Activated naive CD8-positive, alpha-beta T cell treated with anti-CD3 and anti-CD28 coated beads for 36 hours (primary cell): ENCODE measurements at regions not wholly inside any gene's neighbourhood (a gene's known extent, or its start where the extent isn't known, plus 50 kb on each side); places are given as distances from the start of the nearest gene placed in this dataset.
"Not testable (repeated sequence)": the region's sequence is repeated elsewhere in the genome, so short reads cannot be mapped to it uniquely, and the experiment has no call there.

Experiments used
- DNase-seq: peaks from one replicate; pipeline ENCODE4 v3.0.0; 2021
- H3K27ac Mint-ChIP-seq: one replicate; pipeline ENCODE4 v1.8.0; 2022; ENCODE audit warnings: mild to moderate bottlenecking, moderate library complexity, mixed read lengths
- H3K27me3 Mint-ChIP-seq: one replicate; pipeline ENCODE4 v1.8.0; 2022; ENCODE audit warnings: mild to moderate bottlenecking, mixed read lengths
- H3K36me3 Mint-ChIP-seq: one replicate; pipeline ENCODE4 v1.8.0; 2021; ENCODE audit warnings: mild to moderate bottlenecking, mixed read lengths
- H3K4me1 Mint-ChIP-seq: one replicate; pipeline ENCODE4 v1.8.0; 2021; ENCODE audit warnings: mixed read lengths
- H3K4me3 Mint-ChIP-seq: one replicate; pipeline ENCODE4 v1.8.0; 2022; ENCODE audit warnings: mild to moderate bottlenecking, moderate library complexity, mixed read lengths
- H3K9me3 Mint-ChIP-seq: one replicate; pipeline ENCODE4 v1.8.0; 2022; ENCODE audit warnings: mixed read lengths

GRCh38 chr4:106796876-106797275 lies 239.2 kb downstream of the DKK2 start:
- Mint-ChIP-seq H3K4me3 (no peak overlapping the region), H3K27me3 (no peaks in the 10 kb centered on the region), H3K36me3 (no peaks in the 10 kb centered on the region), H3K4me1 (no peaks in the 10 kb centered on the region), H3K9me3 (no peaks in the 10 kb centered on the region), H3K27ac (no peak overlapping the region)
- DNase-seq: no peak

GRCh38 chr4:106795326-106795725 lies 240.8 kb downstream of the DKK2 start:
- H3K9me3 Mint-ChIP-seq: no peaks in the 10 kb centered on the region
- no peaks in the 10 kb centered on the region for H3K27me3 Mint-ChIP-seq
- no peaks in the 10 kb centered on the region for H3K4me1 Mint-ChIP-seq
- no peaks in the 10 kb centered on the region for H3K36me3 Mint-ChIP-seq
- no peak for DNase-seq
- H3K27ac Mint-ChIP-seq: no peak overlapping the region
- no peak overlapping the region for H3K4me3 Mint-ChIP-seq

GRCh38 chr4:106793933-106794332 lies 242.2 kb downstream of the DKK2 start:
- Mint-ChIP-seq H3K4me3 (no peak overlapping the region), H3K27me3 (no peaks in the 10 kb centered on the region), H3K4me1 (no peaks in the 10 kb centered on the region), H3K27ac (no peak overlapping the region), H3K36me3 (no peaks in the 10 kb centered on the region), H3K9me3 (peaks cover 5% of the 10 kb centered on the region)
- DNase-seq: no peak

- H3K9me3 Mint-ChIP-seq: peaks cover 4% of the 10 kb centered on the region
- no peaks in the 10 kb centered on the region for H3K27me3 Mint-ChIP-seq
- H3K27ac Mint-ChIP-seq: no peak overlapping the region
- no peaks in the 10 kb centered on the region for H3K4me1 Mint-ChIP-seq
- no peaks in the 10 kb centered on the region for H3K36me3 Mint-ChIP-seq
- no peak overlapping the region for H3K4me3 Mint-ChIP-seq
- no peak for DNase-seq
These were observed 260.5 kb downstream of the DKK2 start for GRCh38 chr4:106775636-106776035.

GRCh38 chr4:106774055-106774454 lies 262.1 kb downstream of the DKK2 start:
- not testable (repeated sequence) for H3K27me3 Mint-ChIP-seq, H3K4me3 Mint-ChIP-seq, H3K4me1 Mint-ChIP-seq, DNase-seq, H3K9me3 Mint-ChIP-seq, H3K36me3 Mint-ChIP-seq, H3K27ac Mint-ChIP-seq

- Mint-ChIP-seq H3K36me3 (no peaks in the 10 kb centered on the region), H3K9me3 (peaks cover 4% of the 10 kb centered on the region), H3K4me1 (no peaks in the 10 kb centered on the region), H3K27me3 (no peaks in the 10 kb centered on the region), H3K4me3 (no peak overlapping the region), H3K27ac (no peak overlapping the region)
- no peak for DNase-seq
These were observed 262.8 kb downstream of the DKK2 start for GRCh38 chr4:106773076-106773905.

- H3K9me3 Mint-ChIP-seq: peaks cover 4% of the 10 kb centered on the region
- H3K27ac Mint-ChIP-seq: no peak overlapping the region
- H3K4me1 Mint-ChIP-seq: no peaks in the 10 kb centered on the region
- H3K4me3 Mint-ChIP-seq: no peak overlapping the region
- no peaks in the 10 kb centered on the region for H3K36me3 Mint-ChIP-seq
- DNase-seq: no peak
- no peaks in the 10 kb centered on the region for H3K27me3 Mint-ChIP-seq
These were observed 268.1 kb downstream of the DKK2 start for GRCh38 chr4:106767991-106768390.

- no peaks in the 10 kb centered on the region for H3K36me3 Mint-ChIP-seq
- no peaks in the 10 kb centered on the region for H3K4me1 Mint-ChIP-seq
- no peaks in the 10 kb centered on the region for H3K27me3 Mint-ChIP-seq
- peaks cover 3% of the 10 kb centered on the region for H3K9me3 Mint-ChIP-seq
- no peak overlapping the region for H3K4me3 Mint-ChIP-seq
- no peak overlapping the region for H3K27ac Mint-ChIP-seq
- DNase-seq: no peak
These were observed 269.6 kb downstream of the DKK2 start for GRCh38 chr4:106766519-106766918.

- Mint-ChIP-seq H3K36me3 (no peaks in the 10 kb centered on the region), H3K4me1 (no peaks in the 10 kb centered on the region), H3K9me3 (peaks cover 2% of the 10 kb centered on the region), H3K27me3 (no peaks in the 10 kb centered on the region), H3K27ac (no peak overlapping the region), H3K4me3 (no peak overlapping the region)
- no peak for DNase-seq
These were observed 271.3 kb downstream of the DKK2 start for GRCh38 chr4:106764774-106765173.

GRCh38 chr4:106762666-106763443 lies 273.3 kb downstream of the DKK2 start:
- DNase-seq: no peak
- Mint-ChIP-seq H3K9me3 (peaks cover 2% of the 10 kb centered on the region), H3K36me3 (no peaks in the 10 kb centered on the region), H3K4me1 (no peaks in the 10 kb centered on the region), H3K27ac (no peak overlapping the region), H3K4me3 (no peak overlapping the region), H3K27me3 (no peaks in the 10 kb centered on the region)

GRCh38 chr4:106753426-106753825 lies 282.7 kb downstream of the DKK2 start:
- Mint-ChIP-seq H3K9me3 (no peaks in the 10 kb centered on the region), H3K36me3 (no peaks in the 10 kb centered on the region), H3K4me3 (no peak overlapping the region), H3K27ac (no peak overlapping the region), H3K27me3 (no peaks in the 10 kb centered on the region), H3K4me1 (no peaks in the 10 kb centered on the region)
- no peak for DNase-seq

GRCh38 chr4:106746451-106746850 lies 289.7 kb downstream of the DKK2 start:
- H3K4me3 Mint-ChIP-seq: no peak overlapping the region
- no peak overlapping the region for H3K27ac Mint-ChIP-seq
- H3K9me3 Mint-ChIP-seq: no peaks in the 10 kb centered on the region
- no peaks in the 10 kb centered on the region for H3K27me3 Mint-ChIP-seq
- no peaks in the 10 kb centered on the region for H3K36me3 Mint-ChIP-seq
- H3K4me1 Mint-ChIP-seq: no peaks in the 10 kb centered on the region
- no peak for DNase-seq

- no peak overlapping the region for H3K4me3 Mint-ChIP-seq
- H3K27me3 Mint-ChIP-seq: no peaks in the 10 kb centered on the region
- no peaks in the 10 kb centered on the region for H3K36me3 Mint-ChIP-seq
- no peak overlapping the region for H3K27ac Mint-ChIP-seq
- no peaks in the 10 kb centered on the region for H3K4me1 Mint-ChIP-seq
- DNase-seq: no peak
- no peaks in the 10 kb centered on the region for H3K9me3 Mint-ChIP-seq
These were observed 298.0 kb downstream of the DKK2 start for GRCh38 chr4:106738121-106738520.

GRCh38 chr4:106718548-106718947 lies 317.6 kb downstream of the DKK2 start:
- no peaks in the 10 kb centered on the region for H3K27me3 Mint-ChIP-seq
- H3K27ac Mint-ChIP-seq: no peak overlapping the region
- no peaks in the 10 kb centered on the region for H3K36me3 Mint-ChIP-seq
- no peak overlapping the region for H3K4me3 Mint-ChIP-seq
- no peaks in the 10 kb centered on the region for H3K9me3 Mint-ChIP-seq
- H3K4me1 Mint-ChIP-seq: no peaks in the 10 kb centered on the region
- DNase-seq: no peak

GRCh38 chr4:106717091-106717490 lies 319.0 kb downstream of the DKK2 start:
- Mint-ChIP-seq H3K27ac (no peak overlapping the region), H3K36me3 (no peaks in the 10 kb centered on the region), H3K4me1 (no peaks in the 10 kb centered on the region), H3K4me3 (no peak overlapping the region), H3K27me3 (no peaks in the 10 kb centered on the region), H3K9me3 (no peaks in the 10 kb centered on the region)
- no peak for DNase-seq

- Mint-ChIP-seq H3K4me1 (no peaks in the 10 kb centered on the region), H3K36me3 (no peaks in the 10 kb centered on the region), H3K9me3 (no peaks in the 10 kb centered on the region), H3K27me3 (no peaks in the 10 kb centered on the region), H3K27ac (no peak overlapping the region), H3K4me3 (no peak overlapping the region)
- DNase-seq: no peak
These were observed 320.3 kb downstream of the DKK2 start for GRCh38 chr4:106715825-106716224.
